ENCODE measurements at regions not wholly inside any gene's neighbourhood (a gene's known extent, or its start where the extent isn't known, plus 50 kb on each side); places are given as distances from the start of the nearest gene placed in this dataset.

GRCh38 chr16:85483424-85483823 lies 129.7 kb upstream of the GSE1 start:
- H3K4me3 ChIP-seq (ENCODE audit: low read length): no peak overlapping the region
- TF ChIP-seq CTCF (conservative IDR thresholded peaks at IDR 0.05; ENCODE audit: low read depth, low read length): no peak
- DNase-seq (ENCODE audit: low read depth): no peak

- no peak overlapping the region for H3K4me3 ChIP-seq (ENCODE audit: low read length)
- DNase-seq (ENCODE audit: low read depth): no peak
- no peak for TF ChIP-seq CTCF (conservative IDR thresholded peaks at IDR 0.05; ENCODE audit: low read depth, low read length)
These were observed 128.5 kb upstream of the GSE1 start for GRCh38 chr16:85484347-85485300.

GRCh38 chr16:85485379-85485778 lies 127.7 kb upstream of the GSE1 start:
- TF ChIP-seq CTCF (conservative IDR thresholded peaks at IDR 0.05; ENCODE audit: low read depth, low read length): peak; percentile 44
- DNase-seq (ENCODE audit: low read depth): no peak
- H3K4me3 ChIP-seq (ENCODE audit: low read length): no peak overlapping the region

- no peak for DNase-seq (ENCODE audit: low read depth)
- no peak for TF ChIP-seq CTCF (conservative IDR thresholded peaks at IDR 0.05; ENCODE audit: low read depth, low read length)
- no peak overlapping the region for H3K4me3 ChIP-seq (ENCODE audit: low read length)
These were observed 126.7 kb upstream of the GSE1 start for GRCh38 chr16:85486256-85486915.

GRCh38 chr16:85488414-85488813 lies 124.7 kb upstream of the GSE1 start:
- no peak for DNase-seq (ENCODE audit: low read depth)
- no peak overlapping the region for H3K4me3 ChIP-seq (ENCODE audit: low read length)
- TF ChIP-seq CTCF (conservative IDR thresholded peaks at IDR 0.05; ENCODE audit: low read depth, low read length): no peak

GRCh38 chr16:85490407-85491057 lies 122.6 kb upstream of the GSE1 start:
- DNase-seq (ENCODE audit: low read depth): no peak
- H3K4me3 ChIP-seq (ENCODE audit: low read length): no peak overlapping the region
- TF ChIP-seq CTCF (conservative IDR thresholded peaks at IDR 0.05; ENCODE audit: low read depth, low read length): no peak
